Endometrial microvascular endothelial cells (primary cell): ENCODE measurements at regions not wholly inside any gene's neighbourhood (a gene's known extent, or its start where the extent isn't known, plus 50 kb on each side); places are given as distances from the start of the nearest gene placed in this dataset.

Source experiments
- in situ Hi-C: cut with HindIII; loops from 2 replicates; pipeline ENCODE4 v1.10.0; 2017; ENCODE audit warnings: low sequenced_read_pairs, low pct_unique_long_range_greater_than_20kb; ENCODE audit errors: inconsistent ontology term

GRCh38 chr14:53331247-53331646 lies 178.1 kb upstream of the DDHD1 start:
- in situ Hi-C loops = no loop called here

DNA sequence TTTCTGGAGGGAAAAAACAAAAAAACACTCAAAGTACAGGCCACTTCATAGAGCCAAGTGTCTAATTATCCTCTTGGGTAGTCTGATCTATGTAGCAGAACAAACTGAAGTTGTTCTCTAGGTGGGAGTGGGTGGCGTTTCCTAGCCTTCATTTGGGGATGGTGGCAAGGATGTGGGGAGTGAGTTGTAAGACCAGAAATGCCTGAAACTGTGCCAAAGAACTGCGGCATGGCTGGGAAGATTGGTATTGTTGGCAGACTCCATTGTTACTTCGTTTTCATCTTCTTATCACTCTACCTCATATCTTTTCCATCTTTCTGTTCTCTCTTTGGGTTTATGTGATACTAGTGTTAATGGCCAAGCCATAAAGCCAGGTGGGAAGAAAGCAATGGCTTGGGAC lies 177.3 kb upstream of the DDHD1 start:
- in situ Hi-C loops = no loop called here

DNA sequence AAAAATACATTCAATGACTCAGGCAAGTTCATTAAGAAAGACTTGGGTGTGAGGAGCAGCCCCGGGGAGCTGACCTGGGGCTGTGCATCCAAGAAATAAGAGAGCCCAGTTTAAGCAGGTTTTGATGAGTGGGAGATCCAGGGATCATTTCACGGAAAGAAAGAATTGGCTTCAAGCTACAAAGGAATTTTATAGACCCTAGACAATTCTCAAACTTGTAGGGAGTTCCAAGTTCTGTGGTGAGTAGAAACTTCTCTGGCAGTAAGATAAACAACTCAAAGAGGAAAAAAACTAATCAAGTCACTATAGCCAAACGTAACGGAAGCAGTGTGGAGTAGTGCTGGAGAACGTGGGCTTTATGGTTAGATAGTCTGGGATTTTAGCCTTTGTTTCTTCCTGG lies 175.7 kb upstream of the DDHD1 start:
- in situ Hi-C loops = no loop called here

- in situ Hi-C loops = no loop called here
These were observed 174.6 kb upstream of the DDHD1 start for GRCh38 chr14:53327716-53328115.

- in situ Hi-C loops = no loop called here
These were observed 172.2 kb upstream of the DDHD1 start for GRCh38 chr14:53325176-53325806.

DNA sequence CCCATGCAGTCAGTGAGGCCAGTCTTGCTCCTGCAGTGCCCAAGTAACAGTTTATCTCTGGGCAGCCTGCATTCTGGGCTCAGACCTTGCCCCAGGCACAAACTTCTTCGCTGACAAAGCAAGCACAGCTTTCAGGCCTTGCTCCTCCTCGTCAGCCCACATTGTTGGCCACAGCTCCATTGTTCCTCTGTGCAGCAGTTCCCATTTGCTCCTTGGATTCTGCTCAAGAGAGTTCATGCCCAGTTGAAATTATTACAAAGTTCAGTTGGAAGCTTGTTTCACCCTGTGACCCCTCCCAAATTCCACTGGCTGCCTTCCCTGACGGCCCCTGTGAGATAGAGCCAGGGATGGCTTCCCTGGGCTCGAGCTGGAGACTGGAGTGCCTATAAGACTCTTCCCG lies 163.4 kb upstream of the DDHD1 start:
- in situ Hi-C loops = no loop called here

- in situ Hi-C loops = no loop called here
These were observed 157.3 kb upstream of the DDHD1 start for GRCh38 chr14:53310412-53310811.

GRCh38 chr14:53306911-53307310 lies 153.8 kb upstream of the DDHD1 start:
- in situ Hi-C loops = no loop called here

DNA sequence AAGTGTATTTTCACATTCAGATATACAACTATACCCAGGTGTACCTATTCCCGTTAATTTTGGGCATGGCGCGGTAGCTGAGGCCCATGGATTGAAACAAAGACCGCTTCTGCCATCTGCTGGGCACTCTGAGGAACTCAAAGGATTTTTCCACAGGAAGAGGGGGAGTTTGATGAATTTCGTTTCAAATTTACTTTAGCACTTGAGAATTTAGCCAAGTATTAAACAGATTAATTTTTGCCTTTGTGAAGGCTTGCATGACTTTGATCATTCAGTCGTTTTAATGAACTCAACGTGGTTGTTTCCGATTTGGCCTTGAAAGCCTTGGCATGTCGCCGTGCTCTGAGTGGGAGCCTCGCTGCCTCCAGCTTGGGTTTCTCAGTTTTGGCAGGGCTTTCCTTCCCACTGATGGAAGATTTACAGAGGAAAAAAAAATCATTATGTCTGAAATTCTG lies 153.2 kb upstream of the DDHD1 start:
- in situ Hi-C loops = no loop called here

- in situ Hi-C loops = no loop called here
These were observed 151.7 kb upstream of the DDHD1 start for GRCh38 chr14:53304726-53305381.

DNA sequence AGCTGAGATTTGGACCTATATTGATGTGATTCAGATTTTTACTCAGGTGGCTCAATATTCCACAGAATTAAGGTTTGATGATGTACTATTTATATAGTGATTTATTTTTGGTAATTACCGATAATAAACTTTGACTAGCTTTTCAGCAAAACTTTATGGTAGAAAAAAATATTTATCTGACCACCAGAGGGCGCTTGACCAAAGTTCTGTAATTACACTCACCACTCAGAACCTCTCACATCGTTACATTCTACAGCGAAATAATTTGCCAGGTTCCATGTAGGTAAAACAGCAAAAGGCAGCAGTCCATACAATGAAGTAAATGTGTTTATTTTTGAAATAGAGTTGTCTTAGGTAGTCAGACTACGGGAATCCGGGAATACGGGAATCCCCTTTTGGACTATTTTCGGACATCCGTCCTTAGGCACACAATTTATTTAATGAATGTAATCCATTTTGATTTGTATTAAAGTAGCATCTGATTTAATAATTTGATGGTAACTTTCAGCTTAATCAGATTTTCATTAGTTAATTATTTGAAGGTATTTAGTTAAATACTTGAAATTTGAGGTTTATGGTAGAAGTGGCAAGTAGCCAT lies 143.0 kb upstream of the DDHD1 start:
- in situ Hi-C loops = no loop called here

DNA sequence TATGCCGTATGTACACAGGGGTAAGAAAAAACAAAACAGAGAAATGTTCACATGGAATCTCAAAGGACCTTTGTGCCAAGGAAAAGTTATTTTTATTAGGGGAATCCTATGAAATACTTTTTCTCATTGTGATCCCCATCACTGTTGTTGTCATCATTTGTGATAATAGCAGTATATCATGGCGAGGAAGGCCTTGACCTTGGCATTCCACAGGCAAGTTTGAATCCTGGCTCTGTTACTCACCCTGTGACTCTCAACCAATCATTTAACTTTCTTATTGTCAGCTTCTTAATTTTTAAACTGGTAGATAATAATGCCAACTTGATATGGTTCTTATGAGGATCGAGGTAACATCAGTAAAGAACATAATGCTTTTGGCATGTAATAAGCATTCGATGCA lies 142.2 kb upstream of the DDHD1 start:
- in situ Hi-C loops = no loop called here

GRCh38 chr14:53286301-53286700 lies 133.2 kb upstream of the DDHD1 start:
- in situ Hi-C loops = no loop called here

DNA sequence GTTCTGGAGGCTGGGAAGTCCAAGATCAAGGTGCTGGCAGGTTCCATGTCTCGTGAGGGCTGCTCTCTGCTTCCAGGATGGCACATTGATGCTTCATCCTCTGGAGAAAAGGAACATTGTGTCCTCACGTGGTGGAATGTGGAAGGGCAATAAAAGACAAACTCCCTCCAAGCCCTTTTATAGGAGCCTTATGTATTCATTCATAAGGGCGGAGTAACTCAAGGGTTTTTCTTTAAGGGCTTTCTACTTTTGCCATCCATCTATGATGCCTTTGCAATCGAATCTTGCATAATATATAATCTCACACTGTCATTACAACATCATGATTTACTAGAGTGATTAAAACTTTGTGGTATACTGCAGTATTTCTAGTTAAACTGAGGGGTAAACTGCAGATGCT lies 132.7 kb upstream of the DDHD1 start:
- in situ Hi-C loops = no loop called here

DNA sequence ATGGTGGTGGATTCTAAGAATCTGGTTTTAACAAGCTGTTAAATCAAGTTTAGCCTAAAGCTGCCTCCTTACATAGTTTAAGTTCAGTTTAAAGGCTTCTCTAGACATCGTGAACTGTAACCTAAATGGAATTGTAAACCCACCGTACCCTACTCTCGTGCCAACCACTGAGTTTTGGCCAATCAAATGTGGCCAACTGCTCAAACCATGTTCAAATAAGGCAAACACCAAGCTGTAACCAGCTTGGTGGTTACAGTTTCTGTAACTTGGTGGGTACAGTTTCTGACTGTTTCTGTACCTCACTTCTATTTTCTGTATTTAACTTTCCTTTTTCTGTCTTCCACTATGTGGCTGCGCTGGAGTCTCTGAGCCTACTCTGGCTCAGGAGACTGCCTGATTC lies 131.9 kb upstream of the DDHD1 start:
- in situ Hi-C loops = no loop called here

- in situ Hi-C loops = no loop called here
These were observed 125.7 kb upstream of the DDHD1 start for GRCh38 chr14:53278602-53279506.

GRCh38 chr14:53273671-53274072 lies 120.5 kb upstream of the DDHD1 start:
- in situ Hi-C loops = no loop called here

GRCh38 chr14:53265025-53265424 lies 111.9 kb upstream of the DDHD1 start:
- in situ Hi-C loops = no loop called here

- in situ Hi-C loops = no loop called here
These were observed 107.8 kb upstream of the DDHD1 start for GRCh38 chr14:53260928-53261327.

GRCh38 chr14:53260286-53260685 lies 107.2 kb upstream of the DDHD1 start:
- in situ Hi-C loops = no loop called here
